ENCODE measurements at regions not wholly inside any gene's neighbourhood (a gene's known extent, or its start where the extent isn't known, plus 50 kb on each side); places are given as distances from the start of the nearest gene placed in this dataset.

GRCh38 chr3:42037318-42037945 lies 53.7 kb upstream of the TRAK1 start:
- no peak overlapping the region for H3K27ac ChIP-seq
- no peaks in the 10 kb centered on the region for H3K9me3 ChIP-seq
- no peaks in the 10 kb centered on the region for H3K4me1 ChIP-seq (ENCODE audit: control insufficient read depth in 1 of 2, insufficient read depth in 1 of 2, low read depth in 1 of 2, low read length in 1 of 2)
- H3K27me3 ChIP-seq = no peaks in the 10 kb centered on the region
- no peak for TF ChIP-seq CTCF (IDR thresholded peaks at IDR 0.05)
- no peak overlapping the region for H3K4me3 ChIP-seq (ENCODE audit: low read depth in 1 of 2, low read length in 1 of 2)
- H3K36me3 ChIP-seq = peaks cover 19% of the 10 kb centered on the region

- Histone ChIP-seq H3K4me3 (ENCODE audit: low read depth in 1 of 2, low read length in 1 of 2) (no peak overlapping the region), H3K4me1 (ENCODE audit: control insufficient read depth in 1 of 2, insufficient read depth in 1 of 2, low read depth in 1 of 2, low read length in 1 of 2) (no peaks in the 10 kb centered on the region), H3K27ac (no peak overlapping the region), H3K36me3 (peaks cover 19% of the 10 kb centered on the region), H3K9me3 (no peaks in the 10 kb centered on the region), H3K27me3 (no peaks in the 10 kb centered on the region)
- no peak for TF ChIP-seq CTCF (IDR thresholded peaks at IDR 0.05)
Observed at GRCh38 chr3:42036483-42036823, 54.7 kb upstream of the TRAK1 start.

- no peak for TF ChIP-seq CTCF (IDR thresholded peaks at IDR 0.05)
- Histone ChIP-seq H3K36me3 (peaks cover 19% of the 10 kb centered on the region), H3K27ac (no peak overlapping the region), H3K27me3 (no peaks in the 10 kb centered on the region), H3K9me3 (no peaks in the 10 kb centered on the region), H3K4me1 (ENCODE audit: control insufficient read depth in 1 of 2, insufficient read depth in 1 of 2, low read depth in 1 of 2, low read length in 1 of 2) (no peaks in the 10 kb centered on the region), H3K4me3 (ENCODE audit: low read depth in 1 of 2, low read length in 1 of 2) (no peak overlapping the region)
Observed at GRCh38 chr3:42035816-42036482, 55.2 kb upstream of the TRAK1 start.

GRCh38 chr3:42035007-42035406 lies 56.1 kb upstream of the TRAK1 start:
- Histone ChIP-seq H3K27ac (no peak overlapping the region), H3K36me3 (peaks cover 19% of the 10 kb centered on the region), H3K4me3 (ENCODE audit: low read depth in 1 of 2, low read length in 1 of 2) (no peak overlapping the region), H3K4me1 (ENCODE audit: control insufficient read depth in 1 of 2, insufficient read depth in 1 of 2, low read depth in 1 of 2, low read length in 1 of 2) (no peaks in the 10 kb centered on the region), H3K9me3 (no peaks in the 10 kb centered on the region), H3K27me3 (no peaks in the 10 kb centered on the region)
- no peak for TF ChIP-seq CTCF (IDR thresholded peaks at IDR 0.05)

GRCh38 chr3:42033741-42034140 lies 57.4 kb upstream of the TRAK1 start:
- Histone ChIP-seq H3K9me3 (no peaks in the 10 kb centered on the region), H3K27ac (no peak overlapping the region), H3K27me3 (no peaks in the 10 kb centered on the region), H3K4me3 (ENCODE audit: low read depth in 1 of 2, low read length in 1 of 2) (no peak overlapping the region), H3K4me1 (ENCODE audit: control insufficient read depth in 1 of 2, insufficient read depth in 1 of 2, low read depth in 1 of 2, low read length in 1 of 2) (no peaks in the 10 kb centered on the region), H3K36me3 (peaks cover 19% of the 10 kb centered on the region)
- no peak for TF ChIP-seq CTCF (IDR thresholded peaks at IDR 0.05)
